Stimulated activated naive B cell treated with anti-CD40 and anti-IgM and Interleukin-4, amounts not matched to agents 10 μg/mL and 1 μg/mL and 100 μg/mL, for 72 hours (primary cell): ENCODE measurements at regions not wholly inside any gene's neighbourhood (a gene's known extent, or its start where the extent isn't known, plus 50 kb on each side); places are given as distances from the start of the nearest gene placed in this dataset.

Experiments
- ATAC-seq, 2 donors: fragments of 150-1000 bp; cut with Tn5 transposase; replicated peaks; 2 replicates each; pipeline ENCODE4 v1.10.0; 2021; ENCODE audit warnings: moderate library complexity in 1 of 2
- DNase-seq: peaks from one replicate; pipeline ENCODE4 v3.0.0; 2021
- H3K27ac Mint-ChIP-seq: one replicate; pipeline ENCODE4 v1.8.0; 2022; ENCODE audit warnings: mild to moderate bottlenecking, mixed read lengths
- H3K27me3 Mint-ChIP-seq, 2 donors: one replicate each; pipeline ENCODE4 v1.8.0; 2022; ENCODE audit warnings: mixed read lengths in 2 of 2
- H3K36me3 Mint-ChIP-seq, 2 donors: one replicate each; pipeline ENCODE4 v1.8.0; 2022; ENCODE audit warnings: mixed read lengths in 2 of 2, mild to moderate bottlenecking in 1 of 2
- H3K4me1 Mint-ChIP-seq, 2 donors: one replicate each; pipeline ENCODE4 v1.8.0; 2022; ENCODE audit warnings: mixed read lengths in 2 of 2, mild to moderate bottlenecking in 1 of 2
- H3K4me3 Mint-ChIP-seq, 2 donors: one replicate each; pipeline ENCODE4 v1.8.0; 2022; ENCODE audit warnings: mild to moderate bottlenecking in 2 of 2, mixed read lengths in 2 of 2, moderate library complexity in 1 of 2
- H3K9me3 Mint-ChIP-seq, 2 donors: one replicate each; pipeline ENCODE4 v1.8.0; 2022; ENCODE audit warnings: mixed read lengths in 2 of 2, mild to moderate bottlenecking in 1 of 2

DNA sequence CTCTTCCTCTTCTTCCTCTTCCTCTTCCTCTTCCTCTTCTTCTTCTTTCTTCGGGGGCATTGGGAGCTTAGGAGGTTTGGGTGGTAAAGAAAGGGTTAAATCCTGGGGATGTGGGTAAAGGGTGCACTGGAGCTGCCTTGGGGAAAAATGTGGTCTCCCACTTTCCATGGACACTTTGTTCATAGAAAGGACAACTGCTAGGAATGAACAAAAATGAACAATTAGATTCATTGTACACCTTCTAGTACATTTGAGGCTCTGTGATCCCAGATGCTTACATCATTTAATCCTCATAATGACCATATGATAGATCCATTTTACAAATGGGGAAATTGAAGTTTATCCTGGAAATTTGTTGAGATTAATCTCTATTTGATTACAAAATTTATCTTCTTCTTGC, 699.7 kb downstream of the TUSC7 start:
- no peak overlapping the region for H3K27ac Mint-ChIP-seq
- no peak for ATAC-seq
- no peak overlapping the region for H3K4me3 Mint-ChIP-seq
- peaks cover 0 to 6% of the 10 kb centered on the region in 2 donors for H3K4me1 Mint-ChIP-seq
- no peaks in the 10 kb centered on the region for H3K36me3 Mint-ChIP-seq
- no peak for DNase-seq
- H3K27me3 Mint-ChIP-seq = no peaks in the 10 kb centered on the region
- peaks cover 0 to 2% of the 10 kb centered on the region in 2 donors for H3K9me3 Mint-ChIP-seq

DNA sequence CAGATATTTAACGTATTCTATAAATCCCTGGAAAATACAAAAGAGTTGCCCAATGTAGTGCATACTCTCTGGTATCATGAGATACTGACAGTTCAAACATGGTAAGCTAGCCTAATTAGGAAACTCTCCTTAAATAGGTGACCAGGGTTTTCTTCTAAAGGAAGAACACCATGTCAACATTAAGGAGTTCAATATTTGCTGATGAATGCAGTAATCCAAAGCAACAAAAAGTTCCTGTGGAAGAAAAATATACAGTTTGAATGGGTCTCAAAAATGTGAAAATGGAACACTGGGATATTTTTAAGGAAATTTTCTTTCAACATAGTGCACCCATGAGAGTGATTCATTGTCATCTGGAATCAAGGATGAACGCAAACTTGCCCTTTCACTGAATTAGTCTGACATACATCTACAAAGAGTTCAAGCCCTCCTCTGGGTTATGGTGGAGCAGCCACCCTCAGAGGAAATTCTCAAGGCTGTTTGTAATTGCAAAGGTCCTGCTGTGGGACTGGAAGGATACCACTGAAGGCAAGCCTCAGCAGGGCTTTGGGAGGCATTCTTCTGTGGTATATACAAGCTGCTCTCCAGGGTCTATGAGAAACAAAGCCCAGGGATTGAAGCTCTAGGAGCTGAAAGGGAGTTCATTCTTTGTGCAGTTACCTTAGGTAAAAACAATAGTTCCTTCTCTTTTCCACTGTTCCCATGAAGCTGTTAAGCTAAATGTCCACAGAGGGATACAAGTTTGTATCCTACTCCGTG, 700.3 kb downstream of the TUSC7 start:
- H3K36me3 Mint-ChIP-seq = no peaks in the 10 kb centered on the region
- no peak for DNase-seq
- no peak overlapping the region for H3K27ac Mint-ChIP-seq
- peaks cover 0 to 2% of the 10 kb centered on the region in 2 donors for H3K9me3 Mint-ChIP-seq
- H3K27me3 Mint-ChIP-seq = no peaks in the 10 kb centered on the region
- H3K4me3 Mint-ChIP-seq = no peak overlapping the region
- peaks cover 0 to 3% of the 10 kb centered on the region in 2 donors for H3K4me1 Mint-ChIP-seq
- no peak for ATAC-seq

DNA sequence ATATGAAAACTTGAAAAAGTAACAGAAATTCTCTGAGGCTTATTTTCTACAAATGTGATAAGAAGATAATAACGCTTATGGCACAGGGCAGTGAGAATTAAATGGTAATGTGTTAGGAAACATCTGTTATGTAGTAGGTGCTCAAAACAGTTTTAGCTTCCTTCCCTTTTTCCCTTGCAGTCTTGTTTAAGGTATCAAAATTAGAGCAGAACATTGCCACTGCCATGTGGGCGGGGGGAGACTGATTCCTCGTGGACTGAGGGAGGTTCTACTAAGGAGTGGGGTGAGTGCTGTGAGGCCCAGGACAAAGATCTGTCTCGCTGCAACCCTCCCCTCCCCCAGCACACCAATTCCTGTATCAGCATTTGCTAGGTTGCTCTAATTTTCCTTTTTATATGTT, 702.4 kb downstream of the TUSC7 start:
- no peak for ATAC-seq
- DNase-seq = no peak
- no peak overlapping the region for H3K4me3 Mint-ChIP-seq

DNA sequence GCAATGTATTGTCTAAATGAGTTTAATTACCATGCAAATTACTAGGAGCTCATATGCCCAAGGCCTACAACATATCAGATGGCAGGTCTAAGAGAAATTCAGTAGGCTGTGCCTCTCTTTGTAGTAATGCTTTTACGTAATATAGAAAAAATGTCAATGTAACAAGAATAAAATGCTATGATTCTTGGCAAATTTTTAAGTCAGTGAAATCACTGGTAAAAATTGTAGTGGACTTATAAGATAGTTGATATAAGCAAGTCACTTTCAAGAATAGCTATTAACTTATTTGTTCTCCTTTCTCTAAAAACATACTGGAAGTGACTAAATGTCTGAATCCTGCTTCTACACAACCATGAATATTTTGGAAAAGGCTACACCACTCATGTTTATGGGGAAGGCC, 707.8 kb downstream of the TUSC7 start:
- Mint-ChIP-seq H3K4me3 (no peak overlapping the region), H3K27me3 (no peaks in the 10 kb centered on the region), H3K4me1 (no peaks in the 10 kb centered on the region)

More for the DNA sequence above, 702.4 kb downstream of the TUSC7 start:
- Mint-ChIP-seq H3K27ac (no peak overlapping the region), H3K4me1 (no peaks in the 10 kb centered on the region), H3K9me3 (peaks cover 0 to 2% of the 10 kb centered on the region in 2 donors), H3K27me3 (no peaks in the 10 kb centered on the region), H3K36me3 (no peaks in the 10 kb centered on the region)

DNA sequence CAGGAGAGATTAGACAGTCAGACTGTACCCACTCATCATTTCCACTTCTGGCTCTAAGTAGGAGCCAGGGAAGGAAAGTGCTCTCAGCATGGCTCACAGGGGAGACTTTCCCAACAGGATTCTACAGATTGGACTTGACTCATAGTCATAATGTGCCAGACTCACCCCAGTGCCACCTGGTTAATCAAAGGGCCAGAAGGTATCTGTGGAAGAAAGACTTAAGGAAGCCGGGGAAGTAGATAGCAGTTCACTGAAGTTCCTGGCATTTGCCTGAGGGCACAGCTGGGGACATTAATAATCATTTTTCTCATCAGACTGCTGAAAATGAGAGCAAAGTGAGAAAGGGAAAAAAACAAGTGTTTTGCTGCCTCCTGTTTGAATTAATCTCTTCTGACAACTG, 717.5 kb downstream of the TUSC7 start:
- peaks cover 2 to 4% of the 10 kb centered on the region in 2 donors for H3K9me3 Mint-ChIP-seq
- H3K4me3 Mint-ChIP-seq = no peak overlapping the region
- H3K27ac Mint-ChIP-seq = no peak overlapping the region
- no peaks in the 10 kb centered on the region for H3K27me3 Mint-ChIP-seq
- DNase-seq (no peak), ATAC-seq (no peak)
- peaks cover 5 to 7% of the 10 kb centered on the region in 2 donors for H3K4me1 Mint-ChIP-seq
- no peaks in the 10 kb centered on the region for H3K36me3 Mint-ChIP-seq

More for the DNA sequence above, 707.8 kb downstream of the TUSC7 start:
- ATAC-seq (no peak), DNase-seq (no peak)
- Mint-ChIP-seq H3K27ac (no peak overlapping the region), H3K9me3 (no peaks in the 10 kb centered on the region), H3K36me3 (no peaks in the 10 kb centered on the region)

DNA sequence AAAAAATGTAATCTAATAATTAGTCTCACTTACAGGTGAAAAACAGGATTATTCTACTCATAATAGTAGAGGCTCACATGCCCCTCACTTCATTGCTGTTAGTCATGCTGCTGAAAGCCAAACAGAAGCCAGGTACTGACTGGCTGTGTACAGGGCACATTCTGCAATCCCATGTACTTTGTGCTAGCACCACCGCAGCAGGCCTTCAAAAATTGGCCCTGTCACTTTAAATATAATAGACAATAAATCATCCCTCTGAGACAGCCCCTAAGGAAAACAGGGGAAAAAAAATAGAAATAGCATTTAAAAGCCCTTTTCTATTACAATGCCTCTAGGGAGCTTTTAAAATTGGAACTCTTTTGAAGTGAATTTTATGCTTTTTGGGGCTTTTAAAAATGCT, 723.8 kb downstream of the TUSC7 start:
- Mint-ChIP-seq H3K36me3 (no peaks in the 10 kb centered on the region), H3K4me1 (peaks cover 0 to under 1% of the 10 kb centered on the region in 2 donors), H3K9me3 (no peaks in the 10 kb centered on the region), H3K27ac (no peak overlapping the region), H3K4me3 (no peak overlapping the region), H3K27me3 (no peaks in the 10 kb centered on the region)
- no peak for DNase-seq
- no peak for ATAC-seq

DNA sequence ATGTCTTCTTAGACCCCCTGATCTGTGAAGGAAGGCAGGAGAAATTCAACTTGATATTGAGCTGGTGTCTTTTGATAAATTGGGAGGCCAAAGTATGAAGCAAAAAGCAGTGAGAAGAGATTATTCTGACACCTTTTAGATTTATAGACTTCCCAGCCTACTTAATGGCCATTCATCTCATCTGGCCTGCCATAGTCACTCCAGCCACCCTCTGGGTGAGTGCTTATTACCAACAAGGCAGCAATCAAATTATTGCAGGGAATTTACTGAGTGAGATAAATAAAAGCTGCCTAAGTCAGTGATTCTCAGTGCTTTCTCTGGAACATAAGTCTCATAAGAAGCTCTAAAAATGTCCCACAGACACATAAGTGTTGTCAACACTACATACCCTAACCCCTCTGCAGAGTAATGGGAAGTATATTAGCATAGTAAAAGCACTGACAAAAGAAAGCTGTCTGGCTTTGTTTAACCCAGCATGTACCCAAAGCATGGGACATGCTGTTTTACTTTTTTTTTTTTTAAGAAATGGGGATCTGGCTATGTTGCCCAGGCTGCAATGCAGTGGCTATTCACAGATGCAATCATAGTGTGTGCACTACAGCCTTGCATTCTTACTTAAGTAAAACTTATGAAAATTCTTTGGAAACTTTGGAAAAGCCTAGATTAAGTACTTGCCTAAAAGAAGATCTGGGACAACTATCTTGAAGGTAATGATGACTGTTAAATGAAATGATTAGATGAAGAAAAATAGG, 725.3 kb downstream of the TUSC7 start:
- no peaks in the 10 kb centered on the region for H3K4me1 Mint-ChIP-seq
- DNase-seq (no peak), ATAC-seq (no peak)
- H3K27me3 Mint-ChIP-seq = no peaks in the 10 kb centered on the region
- H3K4me3 Mint-ChIP-seq = no peak overlapping the region
- H3K9me3 Mint-ChIP-seq = no peaks in the 10 kb centered on the region
- H3K36me3 Mint-ChIP-seq = no peaks in the 10 kb centered on the region
- H3K27ac Mint-ChIP-seq = no peak overlapping the region

DNA sequence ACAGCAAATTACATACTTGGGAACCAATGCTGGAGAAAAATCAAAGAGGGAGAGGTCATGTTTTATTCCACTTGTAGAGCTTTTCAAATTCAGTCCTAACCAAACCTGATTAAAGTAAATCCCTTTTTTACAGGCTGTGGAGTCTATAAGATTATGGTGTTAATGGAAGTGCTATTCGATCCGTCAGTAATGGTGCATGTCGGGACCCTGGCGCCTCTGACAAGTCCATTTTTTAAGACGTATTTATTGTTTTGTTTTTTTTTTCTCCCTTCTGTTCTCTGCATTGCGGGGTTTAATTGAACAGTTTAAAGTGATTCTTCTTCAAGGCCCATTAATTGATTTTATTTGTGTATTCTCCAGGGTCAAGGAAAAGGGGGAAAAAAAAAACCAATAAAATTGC, 725.9 kb downstream of the TUSC7 start:
- ATAC-seq (no peak), DNase-seq (no peak)
- Mint-ChIP-seq H3K4me1 (no peaks in the 10 kb centered on the region), H3K27ac (no peak overlapping the region), H3K4me3 (no peak overlapping the region), H3K27me3 (no peaks in the 10 kb centered on the region), H3K9me3 (no peaks in the 10 kb centered on the region), H3K36me3 (no peaks in the 10 kb centered on the region)

DNA sequence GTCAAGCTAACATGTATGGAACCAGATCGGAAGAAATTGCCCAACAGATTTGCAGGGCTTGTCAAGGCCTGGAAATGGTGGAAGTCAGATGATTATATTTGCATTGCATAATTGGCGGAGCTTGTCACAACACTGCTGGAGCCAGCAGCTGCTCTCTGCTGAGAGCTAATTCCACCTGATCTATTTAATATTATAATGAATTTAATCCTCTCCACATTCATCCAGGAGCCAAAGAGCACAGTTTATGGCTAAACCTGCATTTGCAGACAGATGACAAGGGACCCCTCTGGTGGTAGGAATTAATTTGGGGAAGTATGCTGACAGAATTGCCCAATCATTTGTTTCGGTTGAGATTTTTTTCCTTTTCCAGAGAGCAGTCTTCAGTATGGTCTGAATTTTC, 730.2 kb downstream of the TUSC7 start:
- ATAC-seq (no peak), DNase-seq (no peak)
- no peaks in the 10 kb centered on the region for H3K4me1 Mint-ChIP-seq
- no peak overlapping the region for H3K4me3 Mint-ChIP-seq
- no peaks in the 10 kb centered on the region for H3K27me3 Mint-ChIP-seq
- H3K36me3 Mint-ChIP-seq = no peaks in the 10 kb centered on the region
- no peaks in the 10 kb centered on the region for H3K9me3 Mint-ChIP-seq
- H3K27ac Mint-ChIP-seq = no peak overlapping the region

DNA sequence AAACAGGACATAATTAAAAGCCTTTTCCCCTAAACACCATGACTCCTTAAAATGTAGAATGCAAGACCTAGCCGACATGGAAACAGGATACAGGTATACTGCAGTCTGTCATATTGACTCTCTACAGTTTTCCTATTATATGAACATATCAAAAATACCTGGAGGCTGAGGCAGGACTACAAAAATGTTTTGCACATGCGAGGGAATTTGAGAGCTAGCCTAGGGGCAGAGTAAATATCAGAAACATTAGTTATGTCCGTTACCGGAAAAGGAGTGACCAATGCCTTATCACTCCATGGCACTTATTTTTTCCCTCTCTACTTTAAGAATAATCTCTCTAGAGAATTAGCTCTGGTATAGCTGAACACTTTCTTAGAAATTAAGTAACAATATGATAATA, 732.3 kb downstream of the TUSC7 start:
- H3K27me3 Mint-ChIP-seq = no peaks in the 10 kb centered on the region
- DNase-seq (no peak), ATAC-seq (no peak)

DNA sequence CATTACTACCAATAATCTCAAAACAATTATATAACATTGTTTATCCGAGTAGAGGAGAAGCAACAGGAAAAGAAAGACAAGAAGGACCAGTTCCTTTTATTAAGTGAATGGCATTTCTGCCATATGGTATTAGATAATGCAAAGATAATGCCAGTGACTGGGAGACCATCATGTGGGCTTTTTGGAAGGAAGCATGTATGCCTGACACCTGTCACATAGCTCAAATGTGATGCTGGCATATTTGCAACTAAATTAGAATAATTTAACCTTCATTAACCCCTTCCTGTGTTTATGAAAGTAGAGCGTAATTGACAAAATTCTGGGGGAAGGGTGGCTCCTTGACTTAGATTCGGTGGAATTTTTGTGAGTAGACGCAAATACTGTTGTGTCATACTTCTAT, 733.0 kb downstream of the TUSC7 start:
- Mint-ChIP-seq H3K4me3 (no peak overlapping the region), H3K27me3 (no peaks in the 10 kb centered on the region), H3K27ac (no peak overlapping the region), H3K4me1 (no peaks in the 10 kb centered on the region), H3K9me3 (no peaks in the 10 kb centered on the region), H3K36me3 (no peaks in the 10 kb centered on the region)
- ATAC-seq = no peak
- DNase-seq = no peak

More for the DNA sequence above, 732.3 kb downstream of the TUSC7 start:
- H3K9me3 Mint-ChIP-seq = no peaks in the 10 kb centered on the region
- H3K27ac Mint-ChIP-seq = no peak overlapping the region
- H3K36me3 Mint-ChIP-seq = no peaks in the 10 kb centered on the region
- H3K4me1 Mint-ChIP-seq = no peaks in the 10 kb centered on the region
- H3K4me3 Mint-ChIP-seq = no peak overlapping the region

DNA sequence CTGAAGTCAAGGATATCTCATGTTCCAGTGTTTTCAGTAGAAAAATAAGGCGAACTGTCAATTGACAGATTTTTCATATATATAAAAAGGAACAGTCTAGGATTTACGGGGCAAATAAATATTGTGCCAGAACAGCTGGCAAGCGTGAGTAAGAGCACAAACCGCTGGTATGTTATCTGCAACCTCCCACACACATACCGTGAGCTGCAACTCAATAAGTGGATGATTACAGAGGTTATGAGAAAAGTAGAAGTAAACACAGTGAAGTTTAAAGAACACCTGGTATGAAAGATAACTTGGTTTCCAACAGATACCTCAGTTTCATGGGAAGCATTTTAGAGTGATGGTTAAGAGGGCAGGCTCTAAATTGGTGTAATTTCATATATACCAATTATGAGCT, 733.4 kb downstream of the TUSC7 start:
- Mint-ChIP-seq H3K4me1 (no peaks in the 10 kb centered on the region), H3K27me3 (no peaks in the 10 kb centered on the region), H3K27ac (no peak overlapping the region), H3K4me3 (no peak overlapping the region), H3K36me3 (no peaks in the 10 kb centered on the region), H3K9me3 (no peaks in the 10 kb centered on the region)
- ATAC-seq (no peak), DNase-seq (no peak)

DNA sequence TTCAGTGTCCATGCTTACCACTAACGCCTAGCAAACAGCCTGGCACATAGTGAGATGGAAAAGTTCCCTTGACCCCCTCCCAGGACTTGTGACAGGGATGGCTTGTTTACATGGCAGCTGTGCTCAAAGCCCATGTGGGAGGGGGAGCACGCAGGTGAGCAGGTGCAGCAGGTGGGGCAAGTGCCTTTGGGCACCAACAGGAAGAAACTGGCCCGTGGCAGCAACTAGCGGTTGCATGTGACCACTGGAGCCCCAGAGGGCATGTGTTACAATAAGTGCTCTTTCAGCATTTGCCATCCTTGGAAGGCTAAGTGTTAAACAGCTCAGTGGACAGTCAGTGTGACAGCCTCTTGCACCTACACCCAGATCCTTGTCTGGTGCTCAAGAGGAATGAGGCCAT, 734.6 kb downstream of the TUSC7 start:
- no peak for DNase-seq
- no peak for ATAC-seq
- Mint-ChIP-seq H3K4me3 (no peak overlapping the region), H3K9me3 (no peaks in the 10 kb centered on the region), H3K36me3 (no peaks in the 10 kb centered on the region), H3K27ac (no peak overlapping the region), H3K27me3 (no peaks in the 10 kb centered on the region), H3K4me1 (no peaks in the 10 kb centered on the region)

DNA sequence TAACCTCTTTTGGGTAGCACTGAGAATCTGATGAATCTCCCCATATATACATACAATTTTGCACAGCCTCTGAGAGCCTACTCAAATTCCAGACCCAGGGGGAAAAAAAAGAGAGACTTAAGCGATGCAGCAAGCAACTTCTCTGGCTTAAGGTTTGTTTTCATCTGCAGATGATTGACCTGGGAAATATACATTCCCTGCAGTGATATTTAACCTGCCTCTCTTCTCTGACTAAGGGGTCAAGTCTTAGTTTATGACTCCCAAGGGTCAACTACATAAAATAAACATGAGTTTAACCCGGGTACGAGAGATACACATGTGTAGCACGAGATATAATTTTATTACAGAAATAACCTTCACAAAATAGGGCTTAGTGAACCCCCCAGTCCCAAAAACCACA, 737.8 kb downstream of the TUSC7 start:
- no peaks in the 10 kb centered on the region for H3K36me3 Mint-ChIP-seq
- ATAC-seq = no peak
- DNase-seq = no peak
- no peak overlapping the region for H3K4me3 Mint-ChIP-seq
- H3K4me1 Mint-ChIP-seq = no peaks in the 10 kb centered on the region
- H3K27ac Mint-ChIP-seq = no peak overlapping the region
- no peaks in the 10 kb centered on the region for H3K9me3 Mint-ChIP-seq
- H3K27me3 Mint-ChIP-seq = no peaks in the 10 kb centered on the region

DNA sequence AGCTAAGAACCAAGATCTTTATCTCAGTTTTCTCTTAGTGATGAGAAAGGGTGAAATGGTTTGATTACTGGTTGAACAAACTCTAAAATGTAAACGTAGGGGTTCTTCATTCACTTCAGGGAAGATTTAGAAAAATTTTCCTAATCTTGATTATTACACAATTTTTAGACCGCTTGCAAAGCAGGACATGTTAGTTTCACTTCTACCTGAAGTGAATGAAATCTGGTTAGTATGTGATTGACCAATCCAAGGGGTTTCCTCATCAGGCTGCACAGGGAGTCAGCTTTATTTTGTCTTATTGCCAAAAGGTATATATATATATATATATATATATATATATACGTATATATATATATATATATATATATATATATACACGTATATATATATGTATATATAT, 740.4 kb downstream of the TUSC7 start:
- Mint-ChIP-seq H3K27ac (no peak overlapping the region), H3K9me3 (no peaks in the 10 kb centered on the region), H3K4me1 (no peaks in the 10 kb centered on the region), H3K27me3 (no peaks in the 10 kb centered on the region), H3K36me3 (no peaks in the 10 kb centered on the region), H3K4me3 (no peak overlapping the region)
- DNase-seq (no peak), ATAC-seq (no peak)
